HFF-Myc (cell line): ENCODE measurements at regions not wholly inside any gene's neighbourhood (a gene's known extent, or its start where the extent isn't known, plus 50 kb on each side); places are given as distances from the start of the nearest gene placed in this dataset.

Experiments
- DNase-seq: peaks from one replicate; pipeline ENCODE4 v3.0.0-alpha.2; 2011; ENCODE audit warnings: low read depth; ENCODE audit errors: extremely low read depth
- H3K4me3 ChIP-seq: replicated peaks from 2 replicates; pipeline ENCODE4 v1.5.1; 2011; ENCODE audit warnings: low read depth, mild to moderate bottlenecking, control low read depth, low read length
- CTCF ChIP-seq: IDR thresholded peaks from 2 replicates; pipeline ENCODE4 v1.5.1; 2012; ENCODE audit warnings: mild to moderate bottlenecking, low read depth, low read length, control low read depth; ENCODE audit errors: missing control alignments

GRCh38 chr3:116824208-116824607 is 114.6 kb downstream of the TUSC7 start:
- DNase-seq: no peak
- TF ChIP-seq CTCF: no peak
- no peak overlapping the region for H3K4me3 ChIP-seq

GRCh38 chr3:116833202-116833601 is 123.6 kb downstream of the TUSC7 start:
- H3K4me3 ChIP-seq: no peak overlapping the region
- no peak for DNase-seq
- no peak for TF ChIP-seq CTCF

- H3K4me3 ChIP-seq: no peak overlapping the region
- TF ChIP-seq CTCF: no peak
These were observed 125.2 kb downstream of the TUSC7 start for GRCh38 chr3:116834816-116835215.

GRCh38 chr3:116835658-116836057 is 126.1 kb downstream of the TUSC7 start:
- no peak overlapping the region for H3K4me3 ChIP-seq
- no peak for DNase-seq
- no peak for TF ChIP-seq CTCF

More at GRCh38 chr3:116834816-116835215, 125.2 kb downstream of the TUSC7 start:
- DNase-seq: no peak

GRCh38 chr3:116836286-116836685 is 126.7 kb downstream of the TUSC7 start:
- no peak overlapping the region for H3K4me3 ChIP-seq
- no peak for DNase-seq

GRCh38 chr3:116837483-116837882 is 127.9 kb downstream of the TUSC7 start:
- TF ChIP-seq CTCF: no peak
- no peak overlapping the region for H3K4me3 ChIP-seq
- DNase-seq: no peak

More at GRCh38 chr3:116836286-116836685, 126.7 kb downstream of the TUSC7 start:
- TF ChIP-seq CTCF: no peak
